ENCODE measurements at regions not wholly inside any gene's neighbourhood (a gene's known extent, or its start where the extent isn't known, plus 50 kb on each side); places are given as distances from the start of the nearest gene placed in this dataset.
"Not testable (repeated sequence)": the region's sequence is repeated elsewhere in the genome, so short reads cannot be mapped to it uniquely, and the experiment has no call there.

DNA sequence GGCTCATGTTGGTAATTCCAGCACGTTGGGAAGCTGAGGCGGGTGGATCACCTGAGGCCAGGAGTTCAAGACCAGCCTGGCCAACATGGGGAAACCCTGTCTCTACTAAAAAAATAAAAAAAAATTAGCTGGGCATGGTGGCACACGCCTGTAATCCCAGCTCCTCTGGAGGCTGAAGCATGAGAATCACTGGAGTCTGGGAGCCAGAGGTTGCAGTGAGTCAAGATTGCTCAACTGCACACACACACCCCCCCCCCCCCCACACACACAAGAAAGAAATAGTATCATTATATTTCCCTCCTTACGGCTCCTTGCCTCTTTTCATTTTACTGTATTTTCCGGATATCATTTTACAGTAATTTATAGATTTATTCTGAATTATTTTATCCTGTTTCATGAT lies 963.1 kb upstream of the GOT2 start:
- H3K4me3 ChIP-seq (ENCODE audit: low read length), result no peak overlapping the region
- no peak for DNase-seq (ENCODE audit: low read depth, low spot score)

DNA sequence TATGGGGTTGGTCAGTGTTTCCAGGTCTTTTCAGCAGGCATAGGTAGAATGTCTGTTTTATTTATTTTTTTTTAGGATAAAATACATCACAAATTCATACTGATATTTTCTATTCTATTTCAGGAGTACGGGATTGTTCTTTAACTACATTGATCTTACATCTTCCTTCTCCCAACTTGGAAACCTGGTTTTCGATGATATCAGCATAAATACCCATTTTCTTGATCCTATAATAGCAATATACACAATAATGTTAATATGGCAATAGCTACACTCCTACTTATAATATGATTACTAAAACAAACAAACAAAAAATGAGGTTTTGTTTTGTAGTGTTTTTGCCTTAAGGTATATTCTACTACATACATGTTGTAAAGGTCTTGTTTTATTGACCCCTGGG lies 962.4 kb upstream of the GOT2 start:
- H3K4me3 ChIP-seq (ENCODE audit: low read length), result no peak overlapping the region
- DNase-seq (ENCODE audit: low read depth, low spot score), result no peak

DNA sequence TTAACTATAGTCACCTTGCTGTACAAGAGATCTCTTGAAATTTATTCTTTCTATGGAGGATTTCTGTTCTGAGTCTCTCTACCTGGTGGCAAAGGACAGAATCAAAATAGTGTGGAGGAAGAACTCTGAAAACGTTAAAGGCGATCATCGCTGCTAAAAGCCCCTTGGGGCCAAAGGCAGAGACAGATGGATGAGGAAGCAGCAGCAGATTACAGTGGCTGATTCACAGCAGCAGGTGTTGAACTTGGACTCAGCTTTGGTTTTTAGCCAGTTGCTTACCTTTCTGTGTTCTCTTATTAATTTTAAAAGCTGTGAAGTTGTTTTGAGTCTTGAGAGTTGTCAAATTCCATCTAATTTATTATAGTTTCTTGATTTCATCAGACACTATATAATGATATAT lies 956.1 kb upstream of the GOT2 start:
- H3K4me3 ChIP-seq (ENCODE audit: low read length), result no peak overlapping the region
- no peak for DNase-seq (ENCODE audit: low read depth, low spot score)

DNA sequence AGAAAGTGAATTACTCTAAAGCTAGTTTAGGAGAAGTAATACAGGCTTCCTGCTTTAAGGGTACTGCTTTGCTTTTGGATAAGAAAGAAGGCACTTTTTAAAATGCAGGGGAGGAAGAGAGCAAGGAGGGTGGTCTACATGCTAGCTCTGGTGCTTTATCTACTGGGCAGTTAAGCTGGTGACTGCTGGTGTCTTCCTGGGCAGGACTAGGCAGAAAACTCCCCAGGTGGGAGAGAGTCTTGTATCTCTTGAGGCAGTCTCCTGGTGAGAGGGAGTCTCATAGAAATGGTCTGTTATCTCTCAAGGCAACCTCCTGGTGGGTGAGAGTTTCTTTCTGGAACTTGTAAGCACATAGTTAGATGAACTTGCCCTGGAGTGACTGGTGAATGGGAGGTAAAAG lies 953.9 kb upstream of the GOT2 start:
- DNase-seq (ENCODE audit: low read depth, low spot score), result no peak
- H3K4me3 ChIP-seq (ENCODE audit: low read length), result no peak overlapping the region

DNA sequence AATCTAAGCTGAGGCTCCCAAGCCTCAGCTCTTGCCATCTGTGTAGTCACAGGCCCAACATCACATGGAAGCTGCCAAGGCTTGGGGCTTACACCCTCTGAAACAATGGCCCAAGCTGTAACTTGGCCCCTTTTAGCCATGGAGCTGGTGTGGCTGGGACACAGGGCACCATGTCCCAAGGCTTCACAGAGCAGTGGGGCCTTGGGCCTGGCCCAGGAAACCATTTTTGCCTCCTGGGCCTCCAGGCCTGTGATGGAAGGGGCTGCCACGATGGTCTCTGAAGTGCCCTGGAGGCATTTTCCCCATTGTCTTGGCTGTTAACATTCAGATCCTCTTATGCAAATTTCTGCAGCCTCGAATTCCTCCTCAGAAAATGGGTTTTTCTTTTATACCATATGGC lies 952.3 kb upstream of the GOT2 start:
- no peak overlapping the region for H3K4me3 ChIP-seq (ENCODE audit: low read length)

DNA sequence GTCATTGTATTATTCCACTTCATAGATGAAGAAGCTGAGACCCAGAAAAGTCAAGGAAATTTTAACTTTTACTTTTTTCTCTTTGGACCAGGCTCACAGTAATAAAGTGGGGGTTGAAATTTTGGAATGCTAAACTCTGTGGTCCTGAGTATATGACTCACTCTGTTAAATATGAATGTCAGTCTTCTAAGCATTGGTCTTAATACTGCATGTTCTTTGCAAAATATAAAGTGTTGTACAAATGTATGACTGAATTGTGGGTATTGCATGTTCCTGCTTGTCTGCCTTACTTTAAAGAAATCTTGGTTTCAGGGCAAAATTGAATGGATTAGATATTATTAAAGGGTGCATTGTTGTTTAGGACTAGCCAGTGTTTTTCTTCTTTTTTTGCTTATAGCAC lies 950.8 kb upstream of the GOT2 start:
- no peak for DNase-seq (ENCODE audit: low read depth, low spot score)
- no peak overlapping the region for H3K4me3 ChIP-seq (ENCODE audit: low read length)

More for the DNA sequence above, 952.3 kb upstream of the GOT2 start:
- DNase-seq (ENCODE audit: low read depth, low spot score), result no peak

DNA sequence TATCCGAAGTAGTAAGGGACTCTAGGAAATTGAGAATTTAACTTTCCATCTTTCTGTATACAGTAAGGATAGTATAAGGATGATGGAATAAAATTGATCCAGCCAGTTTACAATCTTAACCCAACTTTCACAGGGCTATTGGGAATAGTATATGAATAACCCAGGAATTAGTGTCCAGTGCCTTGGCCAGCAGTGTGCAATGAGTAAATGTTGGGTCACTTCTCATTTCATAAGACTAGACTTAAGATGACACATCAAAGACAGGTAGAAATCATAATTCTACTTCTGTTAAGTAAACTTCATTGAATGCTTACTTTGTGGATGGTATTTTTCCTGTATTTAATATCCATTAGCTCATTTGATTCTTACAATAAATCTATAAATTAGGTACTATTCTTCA lies 949.6 kb upstream of the GOT2 start:
- H3K4me3 ChIP-seq (ENCODE audit: low read length), result no peak overlapping the region

DNA sequence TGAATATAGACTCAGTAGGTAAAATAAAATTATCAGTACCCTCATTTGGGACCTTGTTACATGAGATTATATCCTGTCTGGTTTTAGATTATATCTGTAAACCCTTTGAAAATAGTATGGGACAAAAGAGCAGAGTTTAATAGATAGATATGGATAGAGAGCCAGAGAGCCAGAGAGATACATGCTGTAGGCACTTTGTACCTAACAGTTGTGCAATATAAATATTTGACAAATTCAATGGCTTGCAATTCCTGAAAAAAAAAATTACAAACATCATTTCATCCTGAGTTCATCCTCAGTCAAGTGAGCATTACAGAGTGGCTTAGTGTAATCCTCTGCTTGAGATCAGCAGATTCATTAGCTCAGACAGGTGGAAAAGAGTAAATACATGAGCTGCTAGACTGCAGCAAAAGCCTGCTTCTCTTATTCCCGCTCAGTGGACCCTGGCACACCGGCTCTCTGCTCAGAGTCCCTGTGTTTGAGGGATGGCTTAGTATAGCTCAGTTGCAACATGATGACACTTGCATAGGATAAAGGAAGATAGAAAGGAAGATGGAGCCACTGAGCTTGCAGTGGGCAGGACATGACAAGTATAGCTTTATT lies 931.6 kb upstream of the GOT2 start:
- DNase-seq (ENCODE audit: low read depth, low spot score), result no peak
- H3K4me3 ChIP-seq (ENCODE audit: low read length), result no peak overlapping the region

More for the DNA sequence above, 949.6 kb upstream of the GOT2 start:
- DNase-seq (ENCODE audit: low read depth, low spot score), result no peak

DNA sequence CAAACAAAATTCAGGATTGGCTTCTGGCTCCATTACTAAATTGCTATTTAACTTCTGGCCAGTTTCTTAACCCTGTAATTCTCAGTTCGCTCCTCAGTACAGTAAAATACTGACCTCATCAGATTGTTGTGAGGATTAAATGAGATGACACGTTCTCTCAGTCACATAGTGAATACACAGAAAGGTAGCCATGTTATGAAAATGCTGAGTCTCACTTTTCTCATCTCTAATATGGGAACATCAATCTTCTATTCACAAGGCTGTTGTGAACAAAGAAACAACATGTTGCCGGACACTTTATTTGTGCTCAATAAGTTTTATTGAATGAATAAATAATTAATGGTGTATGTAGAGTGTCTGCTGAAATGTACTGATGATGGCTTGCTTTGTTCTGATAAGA lies 924.5 kb upstream of the GOT2 start:
- DNase-seq (ENCODE audit: low read depth, low spot score), result no peak
- no peak overlapping the region for H3K4me3 ChIP-seq (ENCODE audit: low read length)

DNA sequence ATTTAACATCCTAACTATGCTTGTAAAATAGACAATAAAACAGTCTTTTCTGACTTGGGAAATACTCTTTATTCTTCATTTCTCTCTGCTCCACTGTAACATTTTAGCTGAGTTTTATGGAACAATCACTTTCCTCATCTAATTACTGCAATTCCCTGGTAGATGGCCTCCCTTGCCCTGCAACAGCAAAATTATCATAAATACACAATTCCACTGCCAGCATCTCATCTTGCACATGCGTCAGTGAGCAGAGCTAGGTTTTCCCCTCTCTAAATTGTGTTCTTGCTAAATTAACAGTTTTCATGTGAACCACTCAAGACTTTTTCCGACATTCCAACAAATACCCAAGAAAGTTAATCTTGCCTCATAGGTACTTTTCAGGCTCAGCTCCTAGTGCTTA lies 920.9 kb upstream of the GOT2 start:
- no peak for DNase-seq (ENCODE audit: low read depth, low spot score)

DNA sequence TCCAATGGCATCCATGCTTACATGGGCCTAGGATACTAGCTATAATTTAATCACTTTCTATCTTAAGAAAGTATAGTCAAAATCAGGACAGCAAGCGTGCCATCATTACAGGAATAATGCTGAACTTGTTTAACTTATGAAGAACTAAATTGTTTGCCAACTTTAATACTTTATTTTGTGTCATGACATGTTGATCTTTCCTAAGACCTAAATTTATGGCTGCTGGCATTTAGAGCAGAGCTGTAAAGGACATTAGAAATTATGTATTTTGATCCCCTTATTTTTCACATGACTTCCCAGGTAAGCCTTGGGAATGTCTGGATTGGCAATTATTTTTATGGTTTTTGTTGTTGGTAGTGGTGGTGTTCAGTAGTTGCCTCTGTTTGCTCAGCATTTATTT lies 920.3 kb upstream of the GOT2 start:
- H3K4me3 ChIP-seq (ENCODE audit: low read length), result no peak overlapping the region
- DNase-seq (ENCODE audit: low read depth, low spot score), result no peak

More for the DNA sequence above, 920.9 kb upstream of the GOT2 start:
- H3K4me3 ChIP-seq (ENCODE audit: low read length), result no peak overlapping the region

DNA sequence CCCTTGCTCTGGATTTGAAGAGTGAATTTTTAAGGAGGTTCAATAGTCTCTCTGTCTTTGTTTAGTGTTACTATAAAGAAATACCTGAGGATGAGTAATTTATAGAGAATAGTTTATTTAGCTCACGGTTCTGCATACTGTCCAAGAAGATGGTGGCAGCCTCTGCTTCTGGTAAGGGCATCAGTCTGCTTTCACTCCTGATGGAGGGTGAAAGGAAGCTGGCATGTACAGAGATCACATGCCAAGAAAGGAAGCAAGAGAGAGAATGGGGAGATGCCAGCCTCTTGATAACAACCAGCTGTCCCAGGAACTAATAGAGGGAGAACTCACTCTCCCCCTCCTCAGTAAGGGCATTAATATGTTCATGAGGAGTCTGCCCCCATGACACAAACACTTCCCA lies 917.5 kb upstream of the GOT2 start:
- H3K4me3 ChIP-seq (ENCODE audit: low read length), result no peak overlapping the region

DNA sequence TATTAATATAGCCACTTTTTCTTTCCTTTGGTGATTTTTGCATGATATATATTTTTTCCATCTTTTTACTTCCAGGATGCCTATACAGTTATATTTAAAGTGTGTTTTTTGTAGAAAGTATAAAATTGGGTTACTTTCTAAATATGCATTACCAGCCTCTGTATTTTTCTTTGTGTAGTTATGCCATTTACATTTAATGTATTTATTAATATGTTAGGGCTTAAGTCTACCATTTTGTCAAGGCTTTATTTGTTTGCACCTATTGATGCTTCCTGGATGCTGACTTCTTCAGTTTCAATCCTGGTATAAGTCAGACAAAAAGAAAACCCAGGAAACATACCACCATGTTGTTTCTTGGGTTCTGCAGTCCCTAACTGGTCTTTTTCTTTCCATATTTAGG lies 911.1 kb upstream of the GOT2 start:
- DNase-seq (ENCODE audit: low read depth, low spot score), result no peak

More for the DNA sequence above, 917.5 kb upstream of the GOT2 start:
- DNase-seq (ENCODE audit: low read depth, low spot score), result no peak

DNA sequence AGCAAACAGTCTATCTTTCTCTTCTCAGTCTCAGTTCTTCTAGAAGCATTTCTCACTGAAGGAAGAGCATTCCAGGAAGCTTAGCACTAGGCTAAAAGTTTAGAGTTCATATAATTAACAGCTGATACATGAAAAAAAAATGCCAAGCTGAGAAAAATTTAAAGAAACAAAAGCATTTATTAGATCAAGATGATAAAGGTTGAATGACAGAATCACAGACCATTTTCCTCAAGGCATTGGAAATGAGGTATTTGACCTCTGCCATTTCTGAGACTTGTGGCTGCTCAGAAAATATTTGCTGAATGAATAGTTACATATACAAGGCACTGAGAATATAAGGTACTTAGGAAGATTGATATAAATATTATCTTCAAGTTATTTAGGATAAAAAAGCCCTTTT lies 901.6 kb upstream of the GOT2 start:
- H3K4me3 ChIP-seq (ENCODE audit: low read length), result no peak overlapping the region
- no peak for DNase-seq (ENCODE audit: low read depth, low spot score)

More for the DNA sequence above, 911.1 kb upstream of the GOT2 start:
- H3K4me3 ChIP-seq (ENCODE audit: low read length), result no peak overlapping the region

DNA sequence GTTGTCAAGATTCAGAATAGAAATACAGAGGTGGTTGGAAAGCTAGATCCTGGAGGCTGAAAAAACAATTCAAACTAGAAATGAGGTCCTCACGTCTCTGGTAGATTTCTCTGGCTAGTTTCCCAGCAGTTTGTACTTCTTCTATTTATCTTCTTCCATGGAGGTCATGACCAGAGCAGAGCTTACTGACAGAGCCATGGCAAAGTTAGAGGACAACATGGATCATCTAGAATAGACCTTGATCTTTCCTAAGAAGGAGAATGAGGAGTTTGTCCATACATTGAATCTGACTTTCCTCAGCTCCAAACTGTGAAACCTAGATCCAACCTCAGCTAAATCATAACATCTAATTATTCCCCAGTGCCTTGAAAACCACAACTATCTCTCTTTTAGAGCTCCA lies 900.8 kb upstream of the GOT2 start:
- no peak for DNase-seq (ENCODE audit: low read depth, low spot score)
- H3K4me3 ChIP-seq (ENCODE audit: low read length), result no peak overlapping the region

DNA sequence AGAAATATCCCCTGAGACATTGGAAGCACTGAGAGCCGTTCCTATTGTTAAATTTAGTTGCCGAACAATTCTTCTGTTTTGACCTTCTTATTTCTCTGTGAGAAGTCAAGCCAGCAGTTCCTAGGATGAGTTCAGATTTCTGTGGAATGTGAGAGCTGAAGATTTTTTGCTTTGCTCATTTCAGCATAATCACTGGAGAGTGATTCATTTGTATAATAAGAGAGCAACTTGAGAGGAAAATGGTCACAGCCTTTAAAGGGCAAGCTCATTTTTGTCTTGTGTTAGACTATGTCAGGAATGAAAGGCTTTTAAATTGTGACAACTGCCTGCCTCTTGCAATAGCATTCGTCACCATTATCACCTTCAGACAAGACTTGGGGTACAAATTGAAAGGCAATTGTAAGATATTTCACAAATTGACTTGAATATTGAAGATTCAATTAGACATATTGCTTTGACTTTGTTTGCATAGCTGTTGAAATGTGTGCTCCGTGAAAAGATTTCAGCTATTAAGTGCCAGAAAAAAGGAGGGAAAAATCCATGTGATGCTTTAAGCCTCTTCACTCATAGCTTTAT lies 900.0 kb upstream of the GOT2 start:
- no peak overlapping the region for H3K4me3 ChIP-seq (ENCODE audit: low read length)
- DNase-seq (ENCODE audit: low read depth, low spot score), result no peak

DNA sequence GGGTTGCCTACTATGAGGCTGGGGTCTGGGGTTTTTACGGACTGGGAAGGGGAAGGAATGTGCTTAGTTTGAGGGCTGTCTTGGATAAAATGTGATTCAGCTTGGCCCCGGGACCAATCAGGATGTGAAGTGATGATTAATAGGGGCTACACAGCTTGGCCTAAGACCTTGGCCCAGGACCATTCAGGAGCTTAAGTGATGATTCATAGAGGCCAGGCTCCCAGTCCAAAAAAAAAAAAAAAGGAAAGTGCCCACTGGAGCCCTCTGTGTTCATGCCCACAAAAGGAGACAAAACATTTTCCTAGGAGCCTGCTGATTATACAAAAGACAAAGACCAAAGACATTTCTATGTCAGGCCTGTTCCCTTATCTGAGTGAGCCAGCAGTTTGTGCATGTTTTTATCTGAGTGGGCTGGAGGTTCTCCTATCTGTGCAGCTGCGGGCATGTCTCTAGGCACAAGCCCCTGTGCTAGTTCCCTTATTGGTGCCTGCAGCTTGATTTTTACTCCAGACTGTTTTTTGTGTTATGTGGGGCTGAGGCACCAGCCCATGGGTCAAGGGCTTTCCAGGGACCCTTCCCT lies 898.2 kb upstream of the GOT2 start:
- no peak overlapping the region for H3K4me3 ChIP-seq (ENCODE audit: low read length)

DNA sequence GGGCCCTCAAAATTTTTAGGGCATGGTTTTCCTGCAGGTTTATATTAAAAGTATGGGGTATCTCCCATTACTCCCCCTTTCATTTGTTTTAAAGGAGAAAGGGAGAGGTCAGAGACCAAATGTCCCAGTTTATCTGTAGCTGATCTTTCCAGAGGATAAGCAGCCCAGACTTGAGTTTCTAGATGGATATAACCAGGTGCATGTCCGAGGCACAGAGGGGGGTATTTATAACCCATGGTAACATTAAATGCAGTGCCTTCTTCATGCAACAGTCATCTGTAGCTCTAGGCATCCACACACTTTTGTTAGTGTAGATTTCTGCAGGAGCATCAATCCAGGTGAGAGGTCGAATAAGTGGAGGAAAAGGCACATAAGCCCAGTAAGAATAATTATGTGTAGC lies 890.3 kb upstream of the GOT2 start:
- not testable (repeated sequence) for DNase-seq (ENCODE audit: low read depth, low spot score); H3K4me3 ChIP-seq (ENCODE audit: low read length)

More for the DNA sequence above, 898.2 kb upstream of the GOT2 start:
- DNase-seq (ENCODE audit: low read depth, low spot score), result no peak

DNA sequence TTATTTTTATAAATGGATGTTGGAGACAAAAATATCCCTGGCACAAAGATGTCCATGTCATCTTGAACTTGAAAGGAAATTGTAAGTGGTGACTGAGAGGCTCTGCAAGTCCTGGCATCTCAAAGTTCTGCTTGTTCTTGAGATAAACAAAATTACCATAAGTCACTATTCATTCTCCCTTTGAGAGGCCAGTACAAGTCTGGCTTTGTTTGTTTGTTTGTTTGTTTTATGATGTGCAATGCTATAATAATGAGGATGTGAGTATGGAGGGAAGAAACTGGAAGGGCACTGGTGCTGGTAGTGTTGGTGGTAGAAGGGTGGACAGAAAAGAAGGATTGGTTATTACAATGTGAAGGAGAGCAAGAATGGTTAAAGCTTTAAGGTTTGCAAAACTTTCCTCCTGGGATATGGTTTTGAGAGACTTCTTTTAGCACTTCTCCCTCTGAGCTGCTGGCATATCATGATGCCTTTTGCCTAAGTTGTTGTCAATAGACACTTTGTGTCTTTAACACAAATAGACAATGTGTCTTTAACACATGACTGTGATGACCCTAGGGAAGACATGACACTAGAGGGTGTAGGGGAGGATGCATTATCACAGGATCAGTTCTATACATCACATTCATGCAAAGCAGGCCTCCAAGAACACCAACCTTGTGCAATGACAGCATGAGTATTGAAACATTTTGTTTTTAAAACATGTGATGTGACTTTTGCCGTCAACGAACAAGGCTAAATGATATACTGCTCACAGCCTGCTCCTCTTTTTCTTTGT lies 880.5 kb upstream of the GOT2 start:
- no peak overlapping the region for H3K4me3 ChIP-seq (ENCODE audit: low read length)
- no peak for DNase-seq (ENCODE audit: low read depth, low spot score)

DNA sequence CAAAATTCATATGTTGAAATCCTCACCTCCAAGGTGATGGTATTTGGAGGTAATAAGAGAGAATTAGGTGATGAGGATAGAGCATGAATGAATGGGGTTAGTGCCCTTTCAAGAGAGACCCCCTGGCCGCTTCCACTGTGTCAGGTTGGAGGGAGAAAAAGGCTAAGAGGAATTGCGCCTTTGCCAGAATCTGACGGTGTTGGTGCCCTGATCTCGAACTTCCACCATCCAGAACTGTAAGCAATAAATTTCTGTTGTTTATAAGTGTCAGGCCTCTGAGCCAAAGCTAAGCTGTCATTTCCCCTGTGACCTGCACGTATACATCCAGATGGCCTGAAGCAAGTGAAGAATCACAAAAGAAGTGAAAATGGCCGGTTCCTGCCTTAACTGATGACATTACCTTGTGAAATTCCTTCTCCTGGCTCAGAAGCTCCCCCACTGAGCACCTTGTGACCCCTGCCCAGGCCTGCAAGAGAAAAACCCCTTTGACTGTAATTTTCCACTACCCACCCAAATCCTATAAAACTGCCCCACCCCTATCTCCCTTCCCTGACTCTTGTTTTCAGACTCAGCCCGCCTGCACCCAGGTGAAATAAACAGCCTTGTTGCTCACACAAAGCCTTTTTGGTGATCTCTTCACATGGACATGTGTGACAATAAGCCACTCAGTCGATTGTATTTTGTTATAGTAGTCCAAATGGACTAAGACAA lies 878.9 kb upstream of the GOT2 start:
- DNase-seq (ENCODE audit: low read depth, low spot score); H3K4me3 ChIP-seq (ENCODE audit: low read length): not testable (repeated sequence)

Measured in Jurkat, Clone E6-1 (cell line).